ENCODE measurements at regions not wholly inside any gene's neighbourhood (a gene's known extent, or its start where the extent isn't known, plus 50 kb on each side); places are given as distances from the start of the nearest gene placed in this dataset.
A peak's percentile ranks its signal among the peaks of the same experiment; 100 is the strongest.

DNA sequence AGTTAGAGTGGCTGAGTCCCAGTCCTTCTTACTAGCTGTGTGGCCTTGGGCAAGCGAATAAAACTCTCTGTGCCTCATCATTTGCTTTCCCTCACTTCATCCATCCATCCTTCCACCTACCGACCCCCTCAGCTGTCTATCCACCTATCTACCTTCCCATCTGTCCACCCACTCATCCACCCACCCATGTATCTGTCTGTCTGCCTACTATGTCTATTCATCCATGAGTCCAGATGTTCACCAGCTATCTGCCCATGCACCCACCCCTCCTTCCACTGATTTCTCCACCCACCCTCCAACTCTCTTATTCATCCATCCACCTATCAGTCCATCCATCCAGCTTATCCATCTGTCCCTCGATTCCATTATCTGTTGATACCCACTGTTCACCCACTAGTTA, 60.4 kb upstream of the ATP2B2 start:
- no peaks in the 10 kb centered on the region for H3K27me3 ChIP-seq
- no peaks in the 10 kb centered on the region for H3K9me3 ChIP-seq
- TF ChIP-seq POLR2A (IDR thresholded peaks at IDR 0.05): no peak
- TF ChIP-seq, protein P1, sequence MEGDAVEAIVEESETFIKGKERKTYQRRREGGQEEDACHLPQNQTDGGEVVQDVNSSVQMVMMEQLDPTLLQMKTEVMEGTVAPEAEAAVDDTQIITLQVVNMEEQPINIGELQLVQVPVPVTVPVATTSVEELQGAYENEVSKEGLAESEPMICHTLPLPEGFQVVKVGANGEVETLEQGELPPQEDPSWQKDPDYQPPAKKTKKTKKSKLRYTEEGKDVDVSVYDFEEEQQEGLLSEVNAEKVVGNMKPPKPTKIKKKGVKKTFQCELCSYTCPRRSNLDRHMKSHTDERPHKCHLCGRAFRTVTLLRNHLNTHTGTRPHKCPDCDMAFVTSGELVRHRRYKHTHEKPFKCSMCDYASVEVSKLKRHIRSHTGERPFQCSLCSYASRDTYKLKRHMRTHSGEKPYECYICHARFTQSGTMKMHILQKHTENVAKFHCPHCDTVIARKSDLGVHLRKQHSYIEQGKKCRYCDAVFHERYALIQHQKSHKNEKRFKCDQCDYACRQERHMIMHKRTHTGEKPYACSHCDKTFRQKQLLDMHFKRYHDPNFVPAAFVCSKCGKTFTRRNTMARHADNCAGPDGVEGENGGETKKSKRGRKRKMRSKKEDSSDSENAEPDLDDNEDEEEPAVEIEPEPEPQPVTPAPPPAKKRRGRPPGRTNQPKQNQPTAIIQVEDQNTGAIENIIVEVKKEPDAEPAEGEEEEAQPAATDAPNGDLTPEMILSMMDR (IDR thresholded peaks at IDR 0.05): no peak
- H3K4me1 ChIP-seq: no peaks in the 10 kb centered on the region
- H3K27ac ChIP-seq: no peak overlapping the region
- no peak for DNase-seq
- H3K36me3 ChIP-seq (ENCODE audit: low read depth, missing control alignments): no peaks in the 10 kb centered on the region
- 73 to 84% methylated on average over 3 of the region's 3 CpGs for WGBS, 2 donors
- intact Hi-C loops (cut with DNase I; ENCODE audit: low total_unique reads): no loop called here
- H3K4me3 ChIP-seq: no peak overlapping the region

DNA sequence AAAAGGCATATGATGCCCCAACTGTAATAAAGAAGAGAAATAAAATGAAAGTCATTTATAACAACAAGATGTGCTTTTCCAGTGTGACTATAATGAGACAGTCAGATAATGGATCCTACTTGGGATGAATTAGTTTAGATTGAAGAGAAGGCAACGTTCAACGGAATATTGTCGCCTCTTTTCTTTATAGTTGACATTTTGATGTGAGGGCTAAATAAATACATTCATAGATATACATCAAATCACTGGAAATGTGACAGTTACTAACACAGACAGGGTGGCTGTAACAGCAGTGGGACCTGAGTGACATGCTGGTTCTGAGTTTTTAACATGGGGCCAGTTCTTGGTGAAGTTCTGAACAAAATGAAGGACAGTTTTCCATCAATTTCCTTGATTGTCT, 61.1 kb upstream of the ATP2B2 start:
- no peak for TF ChIP-seq POLR2A (IDR thresholded peaks at IDR 0.05)
- TF ChIP-seq, protein P1 (IDR thresholded peaks at IDR 0.05): no peak
- H3K4me3 ChIP-seq: no peak overlapping the region
- H3K4me1 ChIP-seq: no peaks in the 10 kb centered on the region
- 93 to 96% methylated on average over 3 of the region's 3 CpGs for WGBS, 2 donors
- H3K27me3 ChIP-seq: no peaks in the 10 kb centered on the region
- intact Hi-C loops (cut with DNase I; ENCODE audit: low total_unique reads): no loop called here
- DNase-seq: no peak
- H3K36me3 ChIP-seq (ENCODE audit: low read depth, missing control alignments): no peaks in the 10 kb centered on the region
- H3K9me3 ChIP-seq: no peaks in the 10 kb centered on the region
- H3K27ac ChIP-seq: no peak overlapping the region

DNA sequence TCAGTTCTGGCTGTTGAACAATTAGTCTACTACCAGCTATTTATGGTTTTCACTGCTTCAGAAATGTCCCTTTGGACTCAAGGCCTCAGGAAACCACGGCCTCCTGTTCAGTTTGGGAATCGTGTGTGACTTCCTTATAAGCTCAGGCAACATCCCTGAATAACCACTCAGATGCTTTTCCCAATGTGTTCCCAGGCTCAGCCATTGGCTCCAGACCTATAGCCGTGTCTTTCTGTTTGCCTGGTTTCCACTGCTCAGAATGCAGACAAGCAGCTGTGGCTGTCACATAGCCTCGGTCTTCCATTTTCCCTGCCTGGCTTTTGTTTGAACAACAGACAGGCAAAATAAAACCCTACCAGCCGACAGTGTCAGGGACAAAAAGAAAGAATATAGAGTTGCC, 63.2 kb upstream of the ATP2B2 start:
- TF ChIP-seq POLR2A (IDR thresholded peaks at IDR 0.05): no peak
- no peaks in the 10 kb centered on the region for H3K36me3 ChIP-seq (ENCODE audit: low read depth, missing control alignments)
- H3K4me3 ChIP-seq: no peak overlapping the region
- WGBS, 2 donors: 66 to 71% methylated on average over 5 of the region's 5 CpGs
- no peak for DNase-seq
- no peaks in the 10 kb centered on the region for H3K9me3 ChIP-seq
- no peaks in the 10 kb centered on the region for H3K27me3 ChIP-seq
- intact Hi-C loops (cut with DNase I; ENCODE audit: low total_unique reads): no loop called here
- no peak overlapping the region for H3K27ac ChIP-seq
- H3K4me1 ChIP-seq: no peaks in the 10 kb centered on the region

DNA sequence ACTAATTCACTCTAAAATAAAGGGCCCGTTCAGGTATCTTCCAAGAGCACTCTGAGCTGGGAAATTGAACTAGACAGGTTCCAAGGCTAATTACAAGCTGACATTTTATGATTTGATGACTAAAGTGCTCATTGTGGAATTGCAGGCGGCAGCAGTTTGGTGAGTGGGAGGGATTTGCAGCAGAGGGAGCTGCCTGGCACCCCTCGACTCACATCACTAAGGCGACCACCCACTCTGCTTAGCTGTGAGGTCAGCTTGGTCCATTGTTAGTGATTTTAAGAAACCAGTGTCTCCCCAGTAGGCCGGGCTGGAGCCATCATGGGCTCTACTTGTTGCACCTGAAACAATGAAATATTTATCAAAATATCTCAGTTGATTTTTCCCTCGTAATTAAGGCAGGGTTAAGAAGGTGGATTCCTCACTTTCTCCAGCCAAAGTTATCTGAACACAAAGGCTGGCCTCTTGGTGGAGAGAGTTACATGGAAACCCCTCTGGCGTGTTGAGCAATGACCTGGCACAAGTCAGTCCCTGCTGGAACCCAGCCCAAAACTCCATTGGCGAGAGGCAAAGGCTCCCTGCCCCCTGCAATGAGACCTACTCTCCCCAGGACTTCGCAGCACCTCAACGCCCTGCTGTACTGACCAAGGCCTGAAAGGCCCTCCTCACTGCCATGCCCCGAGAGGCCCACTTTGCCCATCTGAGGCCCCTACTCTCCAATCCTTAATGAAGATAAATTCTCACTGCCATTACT, 65.0 kb upstream of the ATP2B2 start:
- intact Hi-C loops (cut with DNase I; ENCODE audit: low total_unique reads): no loop called here
- Histone ChIP-seq H3K27me3 (no peaks in the 10 kb centered on the region), H3K27ac (no peak overlapping the region), H3K4me1 (no peaks in the 10 kb centered on the region), H3K9me3 (no peaks in the 10 kb centered on the region), H3K4me3 (no peak overlapping the region), H3K36me3 (ENCODE audit: low read depth, missing control alignments) (no peaks in the 10 kb centered on the region)
- TF ChIP-seq POLR2A (IDR thresholded peaks at IDR 0.05): no peak
- TF ChIP-seq, protein P1 (IDR thresholded peaks at IDR 0.05): no peak
- WGBS, 2 donors: 74 to 75% methylated on average over 11 of the region's 11 CpGs
- DNase-seq: no peak

DNA sequence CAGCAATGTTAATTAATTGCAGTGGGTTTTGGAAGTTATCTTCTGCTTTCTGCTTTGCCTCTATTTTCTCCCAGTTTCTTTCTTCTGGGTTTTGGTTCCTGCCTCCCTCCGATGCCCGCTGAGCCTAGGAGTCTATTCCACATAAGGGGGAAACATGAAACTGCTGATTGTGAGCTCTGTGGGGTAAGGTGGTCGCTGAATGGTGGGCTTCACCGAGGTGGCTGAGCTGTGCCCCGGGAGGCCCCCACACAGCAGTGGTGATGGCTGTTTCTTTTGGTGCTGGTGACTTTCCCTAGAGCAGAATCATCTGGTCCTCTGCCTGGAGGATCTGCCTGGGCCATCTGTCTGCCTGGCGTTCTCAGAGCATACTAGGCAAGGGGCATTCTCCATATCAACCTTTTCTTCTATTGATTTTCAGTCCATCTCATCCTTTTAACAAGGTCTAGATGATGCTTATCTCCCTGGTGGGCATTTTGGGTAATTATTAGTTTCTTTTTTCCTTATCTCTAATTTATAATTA, 68.8 kb upstream of the ATP2B2 start:
- H3K27ac ChIP-seq: no peak overlapping the region
- H3K4me1 ChIP-seq: peaks cover 5% of the 10 kb centered on the region
- no peak overlapping the region for H3K4me3 ChIP-seq
- no peaks in the 10 kb centered on the region for H3K36me3 ChIP-seq (ENCODE audit: low read depth, missing control alignments)
- WGBS, 2 donors: 75 to 86% methylated on average over 6 of the region's 6 CpGs
- no peaks in the 10 kb centered on the region for H3K27me3 ChIP-seq
- intact Hi-C loops (cut with DNase I; ENCODE audit: low total_unique reads): no loop called here
- no peak for DNase-seq
- no peaks in the 10 kb centered on the region for H3K9me3 ChIP-seq
- TF ChIP-seq POLR2A (IDR thresholded peaks at IDR 0.05): no peak
- TF ChIP-seq, protein P1 (IDR thresholded peaks at IDR 0.05): peak in 1 of 3 experiments; percentile 12

All from testis (tissue), 2 donors.